ENCODE measurements at regions not wholly inside any gene's neighbourhood (a gene's known extent, or its start where the extent isn't known, plus 50 kb on each side); places are given as distances from the start of the nearest gene placed in this dataset.

- TF ChIP-seq CTCF (IDR thresholded peaks at IDR 0.05): no peak
- TF ChIP-seq EP300 (IDR thresholded peaks at IDR 0.05; ENCODE audit: low read depth): no peak
- TF ChIP-seq POLR2AphosphoS5 (IDR thresholded peaks at IDR 0.05): no peak
- TF ChIP-seq POLR2A (IDR thresholded peaks at IDR 0.05): no peak
- intact Hi-C loops (cut with DNase I; ENCODE audit: low total_unique reads) (no loop called here), in situ Hi-C loops (cut with MboI; ENCODE audit: low pct_ligation_motif_present in 1 of 4, low pct_unique_long_range_greater_than_20kb in 1 of 4, low sequenced_read_pairs in 3 of 4) (no loop called here)
- Histone ChIP-seq H3K36me3 (no peaks in the 10 kb centered on the region), H3K27me3 (no peaks in the 10 kb centered on the region), H3K4me1 (peaks cover 18 to 43% (median 28%) of the 10 kb centered on the region in 4 donors), H3K9me3 (no peaks in the 10 kb centered on the region), H3K27ac (peak overlapping the region; percentile 55 to 77 (median 74)), H3K4me3 (no peak overlapping the region)
- DNase-seq: no peak
- WGBS, 2 donors (ENCODE audit: low coverage in 1 of 2): 45 to 52% methylated on average over 4 to 16 of the region's 16 CpGs
Measured at GRCh38 chr2:8477552-8478470, 204.0 kb upstream of the ID2 start.

- no peaks in the 10 kb centered on the region for H3K36me3 ChIP-seq
- H3K4me1 ChIP-seq: peaks cover 18 to 43% (median 28%) of the 10 kb centered on the region in 4 donors
- no peak for DNase-seq
- peak overlapping the region; percentile 55 to 77 (median 74) for H3K27ac ChIP-seq
- TF ChIP-seq EP300 (IDR thresholded peaks at IDR 0.05; ENCODE audit: low read depth) (no peak), POLR2AphosphoS5 (IDR thresholded peaks at IDR 0.05) (no peak), CTCF (IDR thresholded peaks at IDR 0.05) (no peak), POLR2A (IDR thresholded peaks at IDR 0.05) (no peak)
- in situ Hi-C loops (cut with MboI; ENCODE audit: low pct_ligation_motif_present in 1 of 4, low pct_unique_long_range_greater_than_20kb in 1 of 4, low sequenced_read_pairs in 3 of 4): no loop called here
- intact Hi-C loops (cut with DNase I; ENCODE audit: low total_unique reads): no loop called here
- H3K4me3 ChIP-seq: no peak overlapping the region
- H3K27me3 ChIP-seq: no peaks in the 10 kb centered on the region
- 60 to 63% methylated on average over 3 to 4 of the region's 4 CpGs for WGBS, 2 donors (ENCODE audit: low coverage in 1 of 2)
- no peaks in the 10 kb centered on the region for H3K9me3 ChIP-seq
Measured at GRCh38 chr2:8478471-8478793, 203.4 kb upstream of the ID2 start.

- Histone ChIP-seq H3K4me1 (peaks cover 18 to 43% (median 28%) of the 10 kb centered on the region in 4 donors), H3K36me3 (no peaks in the 10 kb centered on the region), H3K27ac (peak overlapping the region in 3 of 4 donors; percentile 2 to 30 (median 12)), H3K9me3 (no peaks in the 10 kb centered on the region), H3K4me3 (no peak overlapping the region), H3K27me3 (no peaks in the 10 kb centered on the region)
- TF ChIP-seq CTCF (IDR thresholded peaks at IDR 0.05) (no peak), POLR2AphosphoS5 (IDR thresholded peaks at IDR 0.05) (no peak), EP300 (IDR thresholded peaks at IDR 0.05; ENCODE audit: low read depth) (no peak), POLR2A (IDR thresholded peaks at IDR 0.05) (no peak)
- 69 to 74% methylated on average over 12 of the region's 12 CpGs for WGBS, 2 donors (ENCODE audit: low coverage in 1 of 2)
- intact Hi-C loops (cut with DNase I; ENCODE audit: low total_unique reads): no loop called here
- in situ Hi-C loops (cut with MboI; ENCODE audit: low pct_ligation_motif_present in 1 of 4, low pct_unique_long_range_greater_than_20kb in 1 of 4, low sequenced_read_pairs in 3 of 4): no loop called here
- DNase-seq: no peak
Measured at GRCh38 chr2:8479298-8479697, 202.6 kb upstream of the ID2 start.

- Histone ChIP-seq H3K4me1 (peaks cover 10 to 32% (median 22%) of the 10 kb centered on the region in 4 donors), H3K27ac (no peak overlapping the region), H3K9me3 (no peaks in the 10 kb centered on the region), H3K36me3 (no peaks in the 10 kb centered on the region), H3K4me3 (no peak overlapping the region), H3K27me3 (no peaks in the 10 kb centered on the region)
- intact Hi-C loops (cut with DNase I; ENCODE audit: low total_unique reads): no loop called here
- in situ Hi-C loops (cut with MboI; ENCODE audit: low pct_ligation_motif_present in 1 of 4, low pct_unique_long_range_greater_than_20kb in 1 of 4, low sequenced_read_pairs in 3 of 4): no loop called here
- no peak for TF ChIP-seq EP300 (IDR thresholded peaks at IDR 0.05; ENCODE audit: low read depth)
- TF ChIP-seq POLR2AphosphoS5 (IDR thresholded peaks at IDR 0.05): no peak
- no peak for TF ChIP-seq CTCF (IDR thresholded peaks at IDR 0.05)
- no peak for TF ChIP-seq POLR2A (IDR thresholded peaks at IDR 0.05)
- no peak for DNase-seq
- WGBS, 2 donors (ENCODE audit: low coverage in 1 of 2): 46% methylated on average over 5 of the region's 5 CpGs; no CpG with 5 or more reads in 1 of the 2 donors
Measured at GRCh38 chr2:8480915-8481314, 200.9 kb upstream of the ID2 start.
